CD4-positive, alpha-beta T cell treated with Interleukin-15 for 4 hours (primary cell): ENCODE measurements at regions not wholly inside any gene's neighbourhood (a gene's known extent, or its start where the extent isn't known, plus 50 kb on each side); places are given as distances from the start of the nearest gene placed in this dataset.

Source experiments
- DNase-seq: peaks from one replicate; pipeline ENCODE4 v3.0.0-alpha.2; 2020; ENCODE audit warnings: low spot score

DNA sequence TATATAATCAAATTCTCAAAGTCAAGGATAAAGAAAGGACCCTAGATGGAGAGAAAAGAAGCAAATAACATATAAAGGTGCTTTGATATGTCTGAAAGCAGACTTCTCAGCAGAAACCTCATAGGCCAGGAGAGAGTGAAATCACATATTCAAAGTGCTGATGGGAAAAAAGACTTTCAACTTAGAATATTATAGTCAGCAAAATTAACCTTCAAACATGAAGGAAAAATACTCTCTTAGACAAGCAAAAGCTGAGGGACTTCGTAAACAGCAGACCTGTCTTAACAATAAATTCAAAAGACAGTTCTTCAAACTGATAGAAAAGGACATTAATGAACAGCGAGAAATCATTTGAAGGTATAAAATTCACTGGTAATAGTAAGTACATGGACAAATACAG is 107.2 kb upstream of the KCNH7 start:
- no peak for DNase-seq

DNA sequence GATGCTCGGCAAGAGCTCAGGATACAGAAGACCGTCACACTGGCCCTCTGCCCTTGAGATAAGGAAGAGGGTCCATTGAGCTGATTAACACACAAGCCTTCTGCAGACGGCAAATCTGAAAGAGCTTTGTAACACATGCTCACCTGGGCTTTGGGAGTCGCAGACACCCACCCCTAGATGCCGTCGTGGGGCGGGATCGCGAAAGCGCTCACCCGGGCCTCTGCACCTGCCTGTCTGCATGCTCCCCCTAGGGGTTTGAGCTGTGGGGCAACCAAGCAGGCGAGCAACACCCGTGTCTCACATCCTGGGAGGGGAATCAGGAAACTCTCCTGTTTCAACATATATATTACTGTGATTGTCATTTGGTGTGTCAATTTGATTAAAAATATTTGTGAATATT is 99.8 kb upstream of the KCNH7 start:
- no peak for DNase-seq

DNA sequence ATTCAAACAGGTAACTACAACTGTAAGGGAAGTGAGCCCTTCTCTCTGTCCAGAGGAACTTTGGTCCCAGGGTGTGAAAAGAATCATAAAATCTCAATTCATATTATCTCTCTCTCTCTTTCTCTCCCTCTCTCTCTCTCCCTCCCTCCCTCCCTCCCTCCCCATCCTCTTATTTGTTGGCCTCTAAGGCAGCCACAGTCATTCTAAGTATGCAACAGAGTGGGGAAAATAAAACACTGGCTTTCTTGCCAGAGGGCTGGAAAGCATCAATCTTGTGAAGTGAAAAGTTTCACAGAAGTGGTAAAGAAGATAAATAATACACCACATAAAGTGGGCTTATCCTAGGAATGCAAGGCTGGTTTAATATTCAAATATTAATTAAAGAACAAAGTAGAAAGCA is 95.6 kb upstream of the KCNH7 start:
- DNase-seq = no peak

DNA sequence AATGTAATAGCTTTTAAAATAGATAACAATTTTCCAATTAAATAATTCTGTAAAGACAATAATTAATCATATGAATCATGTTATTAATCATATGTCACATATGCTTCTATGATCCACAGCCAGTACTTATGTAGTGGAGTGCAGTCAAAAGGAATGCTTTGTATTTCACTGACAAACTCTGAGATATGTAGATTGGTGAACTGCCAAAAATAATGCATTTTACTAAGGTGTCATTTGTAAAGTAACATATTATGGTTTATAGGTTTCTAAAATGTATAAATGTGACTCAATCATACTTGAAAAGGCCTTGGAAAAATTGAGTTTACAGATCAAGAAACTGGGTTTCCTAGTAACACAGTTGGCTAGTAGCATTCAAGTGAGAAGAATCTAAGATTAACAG is 93.8 kb upstream of the KCNH7 start:
- DNase-seq = no peak

DNA sequence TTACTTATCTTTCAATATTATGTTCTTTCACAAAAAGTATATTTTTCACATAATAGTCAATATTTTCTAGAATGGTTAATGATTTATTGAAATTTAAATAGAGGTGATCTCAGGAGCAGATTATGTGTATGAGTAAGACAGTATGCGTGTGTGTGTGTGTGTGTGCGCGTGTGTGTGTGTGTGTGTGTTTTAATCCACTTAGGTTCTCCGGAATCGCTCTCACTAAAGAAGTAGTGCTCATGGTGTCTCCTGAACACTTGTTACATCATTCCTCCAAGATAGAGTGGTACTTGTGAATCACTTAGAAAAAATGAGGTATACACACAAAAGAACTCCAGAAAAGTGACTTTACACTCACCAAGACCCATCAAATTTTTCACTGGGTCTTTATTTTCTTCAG is 91.0 kb upstream of the KCNH7 start:
- DNase-seq = no peak

DNA sequence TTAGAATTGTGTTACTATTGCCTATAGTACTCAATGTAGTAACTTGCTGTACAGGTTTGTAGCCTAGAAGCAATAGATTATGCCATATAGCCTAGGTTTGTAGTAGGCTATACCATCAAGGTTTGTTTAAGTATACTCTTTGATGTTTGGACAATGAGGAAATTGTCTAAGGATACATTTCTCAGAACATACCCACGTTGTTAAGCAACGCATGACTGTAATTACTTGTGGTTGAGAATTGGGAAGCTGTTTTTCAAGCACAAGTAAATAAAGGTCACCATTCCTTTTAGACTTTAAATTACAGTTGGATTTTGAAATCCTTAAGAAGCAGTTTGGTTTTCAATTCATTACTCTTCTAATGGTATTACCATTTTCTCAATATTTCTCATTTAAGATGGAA is 89.8 kb upstream of the KCNH7 start:
- no peak for DNase-seq

DNA sequence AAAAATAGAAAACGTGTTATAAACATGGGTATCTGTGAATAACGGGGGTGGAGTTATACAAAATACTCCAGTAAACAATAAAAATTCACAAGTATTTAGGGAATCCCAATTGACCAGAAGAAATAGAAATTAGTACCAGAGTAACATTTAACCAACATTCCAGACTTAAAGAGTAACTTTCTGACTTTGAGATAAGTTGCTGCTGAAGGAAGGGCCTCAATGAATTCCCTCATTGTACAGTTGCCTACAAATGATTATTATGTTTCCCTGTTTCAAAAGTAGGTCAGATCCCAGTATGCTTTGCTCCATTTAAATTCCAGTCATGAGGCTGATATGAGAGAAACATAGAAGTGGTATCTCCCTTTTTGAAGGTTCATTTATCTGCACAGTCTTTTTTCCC is 88.3 kb upstream of the KCNH7 start:
- no peak for DNase-seq

DNA sequence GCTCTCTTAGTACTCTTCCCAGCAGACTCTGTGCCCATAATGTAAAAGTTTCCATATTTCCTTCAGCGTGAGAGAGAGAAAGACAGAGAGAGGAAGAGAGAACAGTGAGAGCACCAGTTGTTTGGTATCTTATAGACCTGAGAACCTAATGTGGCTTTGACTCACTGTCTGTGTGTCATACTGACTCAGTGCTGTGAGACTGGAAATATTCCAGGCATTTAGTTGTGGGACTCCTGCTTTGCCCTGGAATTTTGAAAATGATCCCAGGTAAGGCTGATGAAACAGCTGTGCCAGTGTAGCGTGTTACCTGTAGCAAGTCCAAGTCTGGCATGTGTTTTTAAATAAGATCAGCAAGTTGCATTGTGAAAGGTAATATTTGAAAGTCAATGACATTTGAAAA is 87.9 kb upstream of the KCNH7 start:
- no peak for DNase-seq

DNA sequence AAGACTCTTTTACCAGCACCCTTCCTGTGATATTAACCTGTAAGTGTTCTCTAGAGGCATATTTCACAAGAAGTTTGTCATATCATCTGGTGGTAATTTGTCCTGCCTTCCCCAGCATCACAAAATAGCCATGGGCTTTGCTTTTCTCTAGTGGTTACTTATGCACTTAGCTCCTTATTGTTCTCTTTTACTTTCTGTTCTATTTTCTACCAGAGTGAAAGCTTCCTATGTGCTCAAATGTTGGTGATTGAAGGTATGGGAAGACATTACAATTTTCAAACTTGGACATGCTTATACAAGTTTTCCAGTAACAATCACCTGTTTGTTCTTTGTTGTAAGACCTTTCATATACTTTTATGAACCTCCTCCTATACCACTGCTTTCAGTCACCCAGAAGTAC is 87.0 kb upstream of the KCNH7 start:
- DNase-seq = no peak

DNA sequence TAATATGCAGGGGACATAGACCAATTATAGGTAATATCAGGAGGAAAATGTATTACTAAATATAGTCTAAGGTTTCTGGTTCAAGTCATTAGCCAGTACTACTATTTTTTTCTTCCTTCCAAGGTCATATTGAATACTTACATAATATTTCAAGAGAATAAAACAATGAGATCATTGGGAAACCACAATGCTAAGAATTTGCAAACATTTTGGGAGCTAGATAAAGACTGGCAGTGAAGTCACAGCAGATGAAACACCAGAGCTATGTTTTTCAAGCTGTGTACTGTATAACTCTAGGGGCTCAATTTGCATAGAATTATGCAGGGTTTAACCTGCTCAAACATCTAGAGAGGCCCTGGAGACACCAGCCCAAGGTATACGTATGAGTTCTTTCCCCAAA is 80.5 kb upstream of the KCNH7 start:
- no peak for DNase-seq

DNA sequence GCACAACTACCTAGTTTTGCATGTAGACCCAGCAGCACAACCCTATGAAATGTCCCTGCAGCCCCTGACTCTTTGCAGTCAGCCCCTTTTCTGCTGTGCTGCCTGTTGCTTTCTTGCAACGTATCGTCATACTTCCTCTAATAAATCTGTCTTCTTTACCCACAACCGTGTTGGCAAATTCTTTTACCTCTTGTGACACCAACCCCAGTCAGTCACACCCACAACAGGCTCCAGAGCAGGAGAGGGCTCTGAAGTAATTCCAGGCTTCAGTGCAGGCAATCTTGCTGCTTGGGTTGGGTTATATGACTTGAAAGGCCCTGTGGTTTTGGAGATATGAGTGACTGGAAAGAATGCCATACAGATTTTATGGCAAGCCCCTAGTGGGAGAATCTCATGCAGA is 79.1 kb upstream of the KCNH7 start:
- DNase-seq = no peak

DNA sequence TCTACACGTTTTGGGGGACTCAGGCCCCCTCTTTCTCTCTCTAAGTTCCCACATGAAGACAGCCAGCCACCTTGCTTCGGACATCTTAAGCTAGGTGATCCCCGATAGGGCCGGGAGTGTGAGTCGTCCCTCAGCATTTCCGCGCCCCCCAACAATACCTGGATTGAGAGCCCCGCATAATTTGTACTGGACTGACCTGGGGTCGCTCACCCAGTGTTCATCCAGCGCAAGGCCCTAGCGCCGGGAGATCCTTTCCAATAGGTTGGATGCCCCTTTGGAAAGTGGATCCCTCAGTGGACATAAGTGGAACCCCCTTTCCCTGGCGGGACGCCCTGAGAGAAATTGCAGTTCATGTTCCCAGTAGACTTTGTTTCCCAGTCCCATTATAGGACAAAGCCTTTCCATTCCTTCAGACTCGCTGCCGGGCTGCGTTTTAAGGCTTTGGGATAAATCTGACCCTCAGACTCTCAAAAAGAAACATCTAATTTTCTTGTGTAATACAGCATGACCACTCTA is 77.8 kb upstream of the KCNH7 start:
- no peak for DNase-seq

DNA sequence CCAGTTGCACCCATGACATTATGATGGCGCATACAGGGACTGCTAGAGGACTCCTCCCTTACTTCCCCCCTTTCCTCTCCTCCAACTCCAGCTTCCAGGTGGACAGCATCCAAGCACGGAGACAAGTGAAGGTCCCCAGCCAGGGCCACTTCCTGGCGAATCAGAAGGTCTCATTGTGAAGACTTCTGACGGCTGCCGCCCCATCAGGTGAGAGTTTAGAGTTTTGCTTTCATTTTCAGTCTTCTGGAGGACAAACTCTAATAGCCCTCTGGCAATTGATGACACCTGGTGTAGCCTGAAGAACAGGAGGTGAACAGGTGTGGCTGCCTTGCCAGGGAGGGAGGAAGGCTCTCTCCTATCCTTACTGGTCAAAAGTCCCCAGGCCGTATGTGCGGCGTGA is 77.3 kb upstream of the KCNH7 start:
- no peak for DNase-seq

DNA sequence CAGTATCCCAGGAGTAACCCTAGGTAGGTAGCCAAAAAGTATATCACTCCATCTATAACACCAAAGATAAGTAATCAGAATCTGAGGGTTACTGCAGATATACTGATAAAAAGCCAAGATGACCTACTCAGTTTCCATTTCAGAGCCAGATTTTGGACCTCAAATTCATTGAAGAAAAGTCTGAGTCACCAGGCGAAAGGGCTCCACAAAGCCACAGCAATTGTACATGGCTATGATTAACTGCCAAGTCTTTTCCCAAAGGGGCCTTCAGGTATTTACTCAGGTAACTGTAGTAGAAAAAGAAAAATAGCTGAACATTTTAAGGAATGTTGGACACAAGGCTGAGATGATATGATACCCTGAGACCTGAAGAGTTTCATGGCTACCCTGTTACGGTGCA is 75.6 kb upstream of the KCNH7 start:
- no peak for DNase-seq

DNA sequence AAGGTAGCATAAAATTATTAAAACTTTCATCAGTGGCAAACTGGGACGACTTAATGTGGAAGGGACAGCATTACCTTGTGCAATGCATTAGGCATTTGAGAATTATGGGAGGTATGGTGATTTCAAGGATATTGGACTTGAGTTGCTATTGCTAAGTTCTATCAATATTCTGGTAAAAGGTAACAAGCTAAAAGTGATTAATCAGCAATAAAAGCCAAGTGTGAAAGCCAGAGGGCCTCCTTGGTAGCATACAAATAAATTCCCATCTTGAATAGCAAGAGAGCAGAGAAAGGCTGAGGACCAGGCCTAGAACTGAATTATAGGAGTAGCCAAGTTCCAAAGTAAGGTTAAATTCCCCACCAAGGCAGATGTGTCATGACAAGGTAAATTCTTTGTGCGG is 74.2 kb upstream of the KCNH7 start:
- no peak for DNase-seq

DNA sequence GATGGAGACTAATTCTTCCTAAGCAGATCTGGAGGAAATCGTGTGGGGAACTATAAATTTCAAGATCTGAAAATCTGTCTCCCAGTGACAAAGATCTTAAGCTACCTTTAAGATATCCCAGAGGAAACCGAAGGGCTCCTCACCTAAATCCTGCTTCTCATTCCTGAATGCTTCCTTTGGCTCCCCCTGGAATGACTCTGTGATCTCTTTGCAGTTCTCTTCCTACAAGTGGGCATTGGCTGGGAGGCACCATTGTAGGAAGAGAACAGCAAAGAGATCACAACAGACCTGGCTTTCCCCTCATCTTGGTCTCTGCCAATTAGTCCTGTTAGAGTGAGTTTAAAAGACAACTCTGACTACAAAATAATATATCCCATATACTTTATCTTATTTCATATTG is 70.0 kb upstream of the KCNH7 start:
- no peak for DNase-seq

DNA sequence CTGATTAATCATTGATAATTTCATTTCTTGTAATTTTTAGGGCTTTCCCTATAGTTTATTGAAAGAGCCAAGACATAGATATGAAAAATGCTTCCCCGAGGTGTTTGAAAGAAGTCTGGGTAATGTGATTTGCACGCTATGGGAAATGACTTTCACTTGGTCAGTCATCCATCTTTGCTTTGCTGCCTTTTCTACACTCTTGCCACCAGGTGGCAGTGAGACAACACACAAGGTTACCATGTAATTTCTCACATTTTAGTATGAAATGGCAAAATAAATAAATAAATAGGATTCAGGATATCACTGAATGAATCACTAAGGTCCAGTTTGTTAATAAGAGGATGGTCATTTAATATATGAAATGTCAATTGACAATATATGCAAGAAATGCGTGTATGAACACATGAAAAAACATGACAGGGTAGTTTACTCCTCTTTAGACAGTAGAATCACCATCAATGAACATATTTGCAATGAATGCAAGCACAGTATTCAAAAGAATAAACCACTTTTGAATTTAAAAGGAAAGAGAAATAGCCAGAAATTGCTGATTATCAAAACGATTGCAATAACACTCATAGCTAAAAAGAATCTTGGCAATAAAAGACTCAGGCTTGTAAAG is 52.2 kb upstream of the KCNH7 start:
- DNase-seq = no peak

DNA sequence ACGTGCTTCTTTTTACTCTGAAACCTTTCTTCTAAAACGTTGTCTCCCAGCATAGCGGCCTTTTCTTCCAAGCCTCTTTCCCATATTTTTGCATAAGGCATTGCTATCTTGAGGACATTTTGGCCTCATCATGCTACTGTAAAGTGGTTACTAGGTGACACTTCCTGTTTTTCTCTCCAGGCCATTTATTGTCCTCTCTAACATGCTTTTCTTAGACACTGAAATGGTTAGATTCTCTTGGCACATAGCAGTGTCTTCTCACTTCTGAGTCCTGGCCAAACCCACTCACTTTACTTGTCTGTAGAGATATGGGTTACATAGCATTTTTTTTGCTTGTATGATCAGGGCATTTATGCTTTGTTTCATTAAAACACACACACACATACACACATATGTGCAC is 50.1 kb upstream of the KCNH7 start:
- no peak for DNase-seq
